ENCODE measurements at regions not wholly inside any gene's neighbourhood (a gene's known extent, or its start where the extent isn't known, plus 50 kb on each side); places are given as distances from the start of the nearest gene placed in this dataset.

DNA sequence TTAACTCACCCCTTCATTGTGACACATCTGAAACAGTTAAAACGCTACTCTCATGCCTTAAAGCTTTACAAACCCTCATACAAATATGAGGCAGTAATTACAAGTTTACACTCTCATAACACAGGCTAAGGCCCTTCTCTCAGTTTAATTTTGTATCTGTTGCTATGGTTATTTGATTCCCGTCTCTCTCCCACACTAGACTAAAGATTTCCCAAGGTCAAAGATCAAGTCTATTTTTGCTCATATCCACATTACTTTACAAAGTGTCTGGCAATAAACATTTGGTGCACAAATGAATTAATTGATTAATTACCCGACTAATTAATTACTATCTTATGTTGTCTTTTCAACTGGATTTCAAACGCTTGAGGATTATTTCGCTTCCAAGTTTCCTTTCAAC lies 86.4 kb upstream of the MYOCD start:
- TF ChIP-seq, protein P1, sequence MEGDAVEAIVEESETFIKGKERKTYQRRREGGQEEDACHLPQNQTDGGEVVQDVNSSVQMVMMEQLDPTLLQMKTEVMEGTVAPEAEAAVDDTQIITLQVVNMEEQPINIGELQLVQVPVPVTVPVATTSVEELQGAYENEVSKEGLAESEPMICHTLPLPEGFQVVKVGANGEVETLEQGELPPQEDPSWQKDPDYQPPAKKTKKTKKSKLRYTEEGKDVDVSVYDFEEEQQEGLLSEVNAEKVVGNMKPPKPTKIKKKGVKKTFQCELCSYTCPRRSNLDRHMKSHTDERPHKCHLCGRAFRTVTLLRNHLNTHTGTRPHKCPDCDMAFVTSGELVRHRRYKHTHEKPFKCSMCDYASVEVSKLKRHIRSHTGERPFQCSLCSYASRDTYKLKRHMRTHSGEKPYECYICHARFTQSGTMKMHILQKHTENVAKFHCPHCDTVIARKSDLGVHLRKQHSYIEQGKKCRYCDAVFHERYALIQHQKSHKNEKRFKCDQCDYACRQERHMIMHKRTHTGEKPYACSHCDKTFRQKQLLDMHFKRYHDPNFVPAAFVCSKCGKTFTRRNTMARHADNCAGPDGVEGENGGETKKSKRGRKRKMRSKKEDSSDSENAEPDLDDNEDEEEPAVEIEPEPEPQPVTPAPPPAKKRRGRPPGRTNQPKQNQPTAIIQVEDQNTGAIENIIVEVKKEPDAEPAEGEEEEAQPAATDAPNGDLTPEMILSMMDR (IDR thresholded peaks at IDR 0.05): no peak
- TF ChIP-seq POLR2A (IDR thresholded peaks at IDR 0.05): no peak
